Ovary (tissue), 7 donors: ENCODE measurements at regions not wholly inside any gene's neighbourhood (a gene's known extent, or its start where the extent isn't known, plus 50 kb on each side); places are given as distances from the start of the nearest gene placed in this dataset.

ENCODE experiments used
- DNase-seq, 5 donors: peaks; one replicate each; pipeline ENCODE4 v3.0.0-alpha.2; 2019 to 2020
- H3K27ac ChIP-seq, 2 donors: fragments of 200-600 bp; one replicate each; pipeline versions ENCODE4 v1.5.1 to v1.8.0; 2019 to 2022
- H3K27me3 ChIP-seq: fragments of 200-600 bp; one replicate; pipeline ENCODE4 v1.8.0; 2022
- H3K36me3 ChIP-seq: fragments of 200-600 bp; sonication (generic); one replicate; pipeline ENCODE4 v1.5.1; 2019
- H3K4me1 ChIP-seq: one replicate; pipeline ENCODE4 v1.8.1; 2013; ENCODE audit warnings: mild to moderate bottlenecking, moderate library complexity; ENCODE audit not compliant: insufficient read depth
- H3K4me3 ChIP-seq: fragments of 200-600 bp; sonication (generic); one replicate; pipeline ENCODE4 v1.5.1; 2017
- H3K9me3 ChIP-seq, 2 donors: fragments of 200-600 bp in 1 of 2; sonication (generic) in 1 of 2; one replicate each; pipeline versions ENCODE4 v1.5.1 to v1.8.1; 2013 to 2019; ENCODE audit warnings: mild to moderate bottlenecking in 1 of 2, moderate library complexity in 1 of 2
- CTCF ChIP-seq, 3 donors: fragments of 450-650 bp in 2 of 3; fragments of 200-600 bp in 1 of 3; IDR thresholded peaks; one replicate each; pipeline versions ENCODE4 v1.5.1 to v1.8.0; 2016 to 2022; ENCODE audit warnings: antibody characterized with exemption in 3 of 3, mild to moderate bottlenecking in 1 of 3
- EP300 ChIP-seq: sonication (generic); formaldehyde crosslinking; IDR thresholded peaks from one replicate; pipeline ENCODE4 v1.6.1; 2017; ENCODE audit warnings: antibody characterized with exemption
- POLR2A ChIP-seq: fragments of 450-650 bp; IDR thresholded peaks from one replicate; pipeline ENCODE4 v1.6.1; 2017; ENCODE audit warnings: antibody characterized with exemption, mild to moderate bottlenecking, moderate library complexity
- WGBS, 3 donors: extraction: QIAGEN DNeasy Blood & Tissue Kit in 1 of 3; methylation state at CpG; one replicate each; pipeline versions ENCODE4 v1.1.5 to v1.1.7; 2013 to 2017; 5-methylcytosine and 5-hydroxymethylcytosine counted together
- intact Hi-C, 4 donors: fragments of 100-400 bp; cut with DNase I; formaldehyde crosslinking; loops; one replicate each; pipeline versions ENCODE4 v1.11.0 to v1.15.1; 2022 to 2023
- donor health status: DM: no; HTN: no; CAD: no; lungs with moderate emphysema.
- donor health status: DM: no; HTN: no; CAD: no.
- donor health status: Bipolar disorder and iron deficiency.
- donor health status: DM: no; HTN: no; CAD: no.
- donor health status: DM: yes; HTN: yes; CAD: no.

- Histone ChIP-seq H3K27me3 (no peaks in the 10 kb centered on the region), H3K4me3 (no peak overlapping the region), H3K9me3 (no peaks in the 10 kb centered on the region), H3K27ac (no peak overlapping the region), H3K4me1 (no peaks in the 10 kb centered on the region), H3K36me3 (no peaks in the 10 kb centered on the region)
- intact Hi-C loops, result no loop called here
- no peak for DNase-seq
- TF ChIP-seq POLR2A (no peak), EP300 (no peak), CTCF (IDR thresholded peaks at IDR 0.05) (no peak)
- 61 to 82% (median 69%) methylated on average over 2 of the region's 2 CpGs for WGBS, 3 donors
These were observed 1609.2 kb downstream of the STIM2 start for GRCh38 chr4:28469886-28470285.

- Histone ChIP-seq H3K27me3 (no peaks in the 10 kb centered on the region), H3K9me3 (no peaks in the 10 kb centered on the region), H3K4me3 (no peak overlapping the region), H3K4me1 (no peaks in the 10 kb centered on the region), H3K36me3 (no peaks in the 10 kb centered on the region), H3K27ac (no peak overlapping the region)
- intact Hi-C loops, result no loop called here
- DNase-seq, result no peak
- TF ChIP-seq POLR2A (no peak), EP300 (no peak), CTCF (IDR thresholded peaks at IDR 0.05) (no peak)
- 61 to 80% (median 71%) methylated on average over 1 of the region's 1 CpG for WGBS, 3 donors
These were observed 1614.7 kb downstream of the STIM2 start for GRCh38 chr4:28475381-28475780.

GRCh38 chr4:28479666-28480065, 1619.0 kb downstream of the STIM2 start:
- intact Hi-C loops, result no loop called here
- no peak overlapping the region for H3K27ac ChIP-seq
- WGBS, 3 donors, result 82 to 88% (median 87%) methylated on average over 3 of the region's 3 CpGs
- no peaks in the 10 kb centered on the region for H3K36me3 ChIP-seq
- no peaks in the 10 kb centered on the region for H3K27me3 ChIP-seq
- no peaks in the 10 kb centered on the region for H3K4me1 ChIP-seq
- H3K9me3 ChIP-seq, result no peaks in the 10 kb centered on the region
- H3K4me3 ChIP-seq, result no peak overlapping the region
- no peak for TF ChIP-seq POLR2A
- TF ChIP-seq EP300, result no peak
- no peak for TF ChIP-seq CTCF (IDR thresholded peaks at IDR 0.05)
- DNase-seq, result no peak

GRCh38 chr4:28481565-28481964, 1620.9 kb downstream of the STIM2 start:
- Histone ChIP-seq H3K4me3 (no peak overlapping the region), H3K27ac (no peak overlapping the region), H3K36me3 (no peaks in the 10 kb centered on the region), H3K4me1 (no peaks in the 10 kb centered on the region), H3K27me3 (no peaks in the 10 kb centered on the region), H3K9me3 (no peaks in the 10 kb centered on the region)
- intact Hi-C loops, result no loop called here
- DNase-seq, result no peak
- WGBS, 3 donors, result 88 to 93% (median 93%) methylated on average over 4 of the region's 4 CpGs
- no peak for TF ChIP-seq EP300
- no peak for TF ChIP-seq POLR2A
- TF ChIP-seq CTCF (IDR thresholded peaks at IDR 0.05), result no peak
